ENCODE measurements at regions not wholly inside any gene's neighbourhood (a gene's known extent, or its start where the extent isn't known, plus 50 kb on each side); places are given as distances from the start of the nearest gene placed in this dataset.

GRCh38 chr17:30586818-30587595, 109.8 kb downstream of the GOSR1 start (continued):
- TF ChIP-seq ZNF317 (CRISPR knock-in tag; IDR thresholded peaks at IDR 0.05), result 0 out of 2 replicates have a peak, but pooled peaks have one; percentile 14
- TF ChIP-seq ATF3 (CRISPR knock-in tag; IDR thresholded peaks at IDR 0.05), result peak; percentile 41; the same call in 1 of the 2 replicates
- 0 out of 2 replicates have a peak, but pooled peaks have one; percentile 18 for TF ChIP-seq HDAC2 (CRISPR knock-in tag; IDR thresholded peaks at IDR 0.05)
- peak; percentile 71 for TF ChIP-seq RARA (CRISPR knock-in tag; IDR thresholded peaks at IDR 0.05)

GRCh38 chr17:30584810-30585209, 107.6 kb downstream of the GOSR1 start:
- FAIRE-seq (no peak), DNase-seq (ENCODE audit: low spot score) (no peak), ATAC-seq (peak; percentile 57)
- intact Hi-C loops (cut with micrococcal nuclease; ENCODE audit: unreplicated experiment) (no loop called here), in situ Hi-C loops (cut with HindIII; ENCODE audit: extremely low pct_ligation_motif_present, low pct_unique_long_range_greater_than_20kb) (no loop called here)
- H4K20me1 ChIP-seq (ENCODE audit: insufficient read depth, low read length), result no peaks in the 10 kb centered on the region
- H3K4me1 ChIP-seq (ENCODE audit: insufficient read depth, low read length), result peaks cover 78% of the 10 kb centered on the region
- ChIA-PET POLR2A (interaction anchor here (1.3 kb wide), 1 partner anchor 16 kb away, joined by 7 read pairs; no protein-coding TSS in a partner anchor), CTCF (ENCODE audit: low intra/inter-chr PET ratio, low total read pairs) (no interaction called here)
- H3K27me3 ChIP-seq (ENCODE audit: control insufficient read depth in 1 of 2, insufficient read depth in 2 of 2, low read length in 2 of 2), result no peaks in the 10 kb centered on the region
- H2AFZ ChIP-seq (ENCODE audit: low read length), result no peak overlapping the region
- peak overlapping the region in 2 of 3 experiments; percentile 8 to 42; a peak in 4 of 6 replicates for H3K4me3 ChIP-seq (replicated peaks in 1 of 3; ENCODE audit: insufficient read depth in 1 of 3, low read depth in 2 of 3, low read length in 3 of 3)
- H3K9ac ChIP-seq (ENCODE audit: insufficient read depth, low read depth, low read length), result no peak overlapping the region
- BruUV-seq (replicated peaks), result no TSS peak
- H3K36me3 ChIP-seq (replicated peaks in 1 of 2; ENCODE audit: control insufficient read depth in 1 of 2, insufficient read depth in 2 of 2, low read length in 2 of 2), result no peaks in the 10 kb centered on the region
- peak overlapping the region; percentile 54 for H3K4me2 ChIP-seq (ENCODE audit: low read depth, low read length)
- H3K9me3 ChIP-seq (ENCODE audit: low read length), result no peaks in the 10 kb centered on the region
- WGBS (ENCODE audit: low lambda C conversion rate), result 15% methylated on average over 5 of the region's 5 CpGs
- no peaks in the 10 kb centered on the region for H3K79me2 ChIP-seq (ENCODE audit: insufficient read depth, low read length)
- peak overlapping the region; percentile 11 for H3K27ac ChIP-seq (ENCODE audit: extremely low read length, insufficient read depth, low read length)
- TF ChIP-seq CENPBD1 (CRISPR knock-in tag; IDR thresholded peaks at IDR 0.05; ENCODE audit: borderline replicate concordance, low read depth) (no peak), GFI1 (CRISPR knock-in tag; IDR thresholded peaks at IDR 0.05; ENCODE audit: borderline replicate concordance) (no peak), UBTF (CRISPR knock-in tag; IDR thresholded peaks at IDR 0.05) (0 out of 2 replicates have a peak, but pooled peaks have one; percentile 34), ZBED4 (CRISPR knock-in tag; IDR thresholded peaks at IDR 0.05; ENCODE audit: borderline replicate concordance) (no peak), ZSCAN31 (CRISPR knock-in tag; IDR thresholded peaks at IDR 0.05; ENCODE audit: low read depth) (0 out of 2 replicates have a peak, but pooled peaks have one; percentile 12), CREB1 (IDR thresholded peaks at IDR 0.05) (no peak), CREB1 (CRISPR knock-in tag; IDR thresholded peaks at IDR 0.05) (0 out of 2 replicates have a peak, but pooled peaks have one; percentile 24), PAX8 (CRISPR knock-in tag; IDR thresholded peaks at IDR 0.05; ENCODE audit: borderline replicate concordance) (no peak), KAT7 (CRISPR knock-in tag; IDR thresholded peaks at IDR 0.05; ENCODE audit: borderline replicate concordance) (0 out of 2 replicates have a peak, but pooled peaks have one; percentile 1), DMAP1 (CRISPR knock-in tag; IDR thresholded peaks at IDR 0.05) (no peak), NR2C2 (CRISPR knock-in tag; IDR thresholded peaks at IDR 0.05; ENCODE audit: borderline replicate concordance) (no peak), ZNF484 (CRISPR knock-in tag; IDR thresholded peaks at IDR 0.05; ENCODE audit: borderline replicate concordance, low read depth) (no peak)
